Pancreas (tissue), 10 donors: ENCODE measurements at regions not wholly inside any gene's neighbourhood (a gene's known extent, or its start where the extent isn't known, plus 50 kb on each side); places are given as distances from the start of the nearest gene placed in this dataset.

Experiments used
- ATAC-seq, 4 donors: fragments of 200-7000 bp; cut with Tn5 transposase; one replicate each; pipeline versions ENCODE4 v1.8.0 to v1.9.1; 2020; ENCODE audit warnings: mild to moderate bottlenecking in 4 of 4, moderate library complexity in 4 of 4
- DNase-seq, 6 donors: peaks; one replicate each; pipeline ENCODE4 v3.0.0-alpha.2; 2020
- FAIRE-seq: peaks from 2 replicates; lab custom pipeline; 2012; peaks lifted over from hg19 to GRCh38; lab: Jason Lieb, UNC
- H3K27ac ChIP-seq, 4 donors: fragments of 200-600 bp; sonication (generic); 1 replicate in 3 of 4; 2 replicates in 1 of 4; pipeline versions ENCODE4 v1.5.0 to v1.8.0; 2020
- H3K27me3 ChIP-seq, 4 donors: fragments of 200-600 bp; one replicate each; pipeline ENCODE4 v1.8.0; 2021
- H3K36me3 ChIP-seq, 3 donors: fragments of 200-600 bp; sonication (generic) in 1 of 3; one replicate each; pipeline versions ENCODE4 v1.5.0 to v1.8.0; 2020 to 2021
- H3K4me1 ChIP-seq, 3 donors: fragments of 200-600 bp; one replicate each; pipeline ENCODE4 v1.8.0; 2021
- H3K4me3 ChIP-seq, 4 donors: fragments of 200-600 bp; sonication (generic) in 2 of 4; one replicate each; pipeline versions ENCODE4 v1.5.0 to v1.8.0; 2020 to 2021
- H3K9me3 ChIP-seq, 4 donors: fragments of 200-600 bp; one replicate each; pipeline ENCODE4 v1.8.0; 2021
- WGBS, 2 donors: extraction: QIAGEN DNeasy Blood & Tissue Kit; methylation state at CpG; one replicate each; pipeline ENCODE4 v1.1.7; 2013; 5-methylcytosine and 5-hydroxymethylcytosine counted together
- intact Hi-C, 3 donors: fragments of 100-400 bp; cut with DNase I; formaldehyde crosslinking; loops; one replicate each; pipeline versions ENCODE4 v1.11.1 to v1.14.2; 2022
- TF ChIP-seq, protein P1 (sequence below), 4 donors: fragments of 200-600 bp; sonication (generic) in 3 of 4; IDR thresholded peaks; one replicate each; pipeline versions ENCODE4 v1.5.0 to v1.8.0; 2021; ENCODE audit warnings: antibody characterized with exemption in 4 of 4
- donor health status: healthy with polysubstance abuse.
- donor health status: DM: no; HTN: no; CAD: no; lungs with moderate emphysema.
- donor health status: DM: no; HTN: no; CAD: no.
- donor health status: control.
- donor health status: control.
- donor health status: Bipolar disorder and iron deficiency.
- donor health status: DM: yes; HTN: yes; CAD: no.
- donor health status: DM: no; HTN: no; CAD: no.
- donor health status: DM: no; HTN: no; CAD: no.
- donor health status: DM: yes; HTN: yes; CAD: no.

GRCh38 chr6:163830641-163831040 is 416.1 kb downstream of the QKI start:
- DNase-seq = no peak
- TF ChIP-seq, protein P1, sequence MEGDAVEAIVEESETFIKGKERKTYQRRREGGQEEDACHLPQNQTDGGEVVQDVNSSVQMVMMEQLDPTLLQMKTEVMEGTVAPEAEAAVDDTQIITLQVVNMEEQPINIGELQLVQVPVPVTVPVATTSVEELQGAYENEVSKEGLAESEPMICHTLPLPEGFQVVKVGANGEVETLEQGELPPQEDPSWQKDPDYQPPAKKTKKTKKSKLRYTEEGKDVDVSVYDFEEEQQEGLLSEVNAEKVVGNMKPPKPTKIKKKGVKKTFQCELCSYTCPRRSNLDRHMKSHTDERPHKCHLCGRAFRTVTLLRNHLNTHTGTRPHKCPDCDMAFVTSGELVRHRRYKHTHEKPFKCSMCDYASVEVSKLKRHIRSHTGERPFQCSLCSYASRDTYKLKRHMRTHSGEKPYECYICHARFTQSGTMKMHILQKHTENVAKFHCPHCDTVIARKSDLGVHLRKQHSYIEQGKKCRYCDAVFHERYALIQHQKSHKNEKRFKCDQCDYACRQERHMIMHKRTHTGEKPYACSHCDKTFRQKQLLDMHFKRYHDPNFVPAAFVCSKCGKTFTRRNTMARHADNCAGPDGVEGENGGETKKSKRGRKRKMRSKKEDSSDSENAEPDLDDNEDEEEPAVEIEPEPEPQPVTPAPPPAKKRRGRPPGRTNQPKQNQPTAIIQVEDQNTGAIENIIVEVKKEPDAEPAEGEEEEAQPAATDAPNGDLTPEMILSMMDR (IDR thresholded peaks at IDR 0.05) = no peak
- no peaks in the 10 kb centered on the region for H3K36me3 ChIP-seq
- FAIRE-seq = no peak
- intact Hi-C loops = no loop called here
- no peaks in the 10 kb centered on the region for H3K9me3 ChIP-seq
- no peak for ATAC-seq
- no peak overlapping the region for H3K4me3 ChIP-seq
- no peaks in the 10 kb centered on the region for H3K27me3 ChIP-seq
- 69 to 77% methylated on average over 4 of the region's 4 CpGs for WGBS, 2 donors
- H3K27ac ChIP-seq = no peak overlapping the region
- H3K4me1 ChIP-seq = no peaks in the 10 kb centered on the region

DNA sequence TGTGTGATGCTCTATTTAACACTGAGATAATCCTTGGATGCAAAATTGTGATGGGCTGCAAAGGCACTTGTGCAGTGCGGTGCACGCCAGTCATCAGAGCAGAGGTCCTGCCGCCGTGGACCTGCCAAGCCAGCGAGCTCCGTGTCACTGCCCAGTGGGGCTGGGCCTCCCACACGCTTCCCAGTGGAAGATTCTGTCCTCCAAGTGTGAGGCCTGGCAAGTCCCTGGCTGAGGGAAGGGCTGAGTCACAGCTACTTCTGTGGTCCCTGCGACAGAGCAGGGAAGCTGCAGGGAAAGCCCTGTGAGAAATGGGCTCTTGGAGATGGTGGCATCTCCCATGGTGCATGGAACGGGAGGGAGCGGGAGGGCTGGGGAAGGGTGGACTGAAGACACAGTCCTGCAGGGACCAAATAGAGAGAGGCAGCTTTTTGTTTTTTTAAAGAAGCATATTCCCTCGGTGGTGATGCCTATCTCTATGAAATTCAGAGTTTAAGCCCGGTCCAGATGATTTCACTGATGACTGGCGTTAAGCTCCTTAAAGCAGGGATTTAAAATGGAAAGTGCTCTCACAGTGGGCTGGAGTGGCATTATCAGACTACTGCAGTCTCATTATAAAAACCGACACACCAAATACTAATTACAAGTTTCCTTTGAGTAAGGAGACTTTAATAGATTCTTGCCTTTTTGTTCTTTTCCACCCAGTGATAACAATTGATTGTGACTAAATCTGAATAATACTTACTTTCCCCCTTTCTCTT is 413.7 kb downstream of the QKI start:
- H3K27me3 ChIP-seq = no peaks in the 10 kb centered on the region
- no peak overlapping the region for H3K4me3 ChIP-seq
- H3K27ac ChIP-seq = no peak overlapping the region
- intact Hi-C loops = no loop called here
- TF ChIP-seq, protein P1 (IDR thresholded peaks at IDR 0.05) = no peak
- FAIRE-seq (no peak), ATAC-seq (no peak), DNase-seq (no peak)
- no peaks in the 10 kb centered on the region for H3K36me3 ChIP-seq
- no peaks in the 10 kb centered on the region for H3K9me3 ChIP-seq
- H3K4me1 ChIP-seq = no peaks in the 10 kb centered on the region
- WGBS, 2 donors = 67 to 74% methylated on average over 14 of the region's 14 CpGs

DNA sequence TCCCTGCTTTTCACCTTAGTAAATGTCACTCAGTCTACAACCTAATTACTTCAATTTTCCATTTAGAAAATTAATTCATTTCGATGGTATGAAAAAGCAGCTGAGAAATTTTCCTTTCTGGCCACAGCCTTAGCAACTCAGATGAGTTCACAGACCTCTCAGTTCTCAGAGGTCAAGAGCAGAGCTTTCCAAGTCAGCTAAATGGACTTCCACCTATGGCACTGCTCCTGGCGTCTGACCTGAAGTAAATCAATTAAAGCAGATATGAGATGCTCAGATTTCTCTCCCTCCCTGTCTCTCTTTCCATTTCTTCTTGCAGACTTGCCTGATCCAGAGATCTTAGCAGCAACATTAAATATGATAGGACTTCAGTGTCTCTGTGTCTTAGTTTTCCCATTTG is 412.6 kb downstream of the QKI start:
- FAIRE-seq (no peak), ATAC-seq (no peak), DNase-seq (no peak)
- Histone ChIP-seq H3K4me3 (no peak overlapping the region), H3K27me3 (no peaks in the 10 kb centered on the region), H3K27ac (no peak overlapping the region), H3K4me1 (no peaks in the 10 kb centered on the region), H3K9me3 (no peaks in the 10 kb centered on the region), H3K36me3 (no peaks in the 10 kb centered on the region)
- 23 to 29% methylated on average over 2 of the region's 2 CpGs for WGBS, 2 donors
- TF ChIP-seq, protein P1 (IDR thresholded peaks at IDR 0.05) = no peak
- intact Hi-C loops = no loop called here

- WGBS, 2 donors = 75 to 81% methylated on average over 8 of the region's 8 CpGs
- Histone ChIP-seq H3K36me3 (no peaks in the 10 kb centered on the region), H3K9me3 (no peaks in the 10 kb centered on the region), H3K4me1 (no peaks in the 10 kb centered on the region), H3K4me3 (no peak overlapping the region), H3K27ac (no peak overlapping the region), H3K27me3 (no peaks in the 10 kb centered on the region)
- intact Hi-C loops = no loop called here
- TF ChIP-seq, protein P1 (IDR thresholded peaks at IDR 0.05) = no peak
- DNase-seq (no peak), ATAC-seq (no peak), FAIRE-seq (no peak)
Observed at GRCh38 chr6:163826629-163827028, 412.1 kb downstream of the QKI start.

DNA sequence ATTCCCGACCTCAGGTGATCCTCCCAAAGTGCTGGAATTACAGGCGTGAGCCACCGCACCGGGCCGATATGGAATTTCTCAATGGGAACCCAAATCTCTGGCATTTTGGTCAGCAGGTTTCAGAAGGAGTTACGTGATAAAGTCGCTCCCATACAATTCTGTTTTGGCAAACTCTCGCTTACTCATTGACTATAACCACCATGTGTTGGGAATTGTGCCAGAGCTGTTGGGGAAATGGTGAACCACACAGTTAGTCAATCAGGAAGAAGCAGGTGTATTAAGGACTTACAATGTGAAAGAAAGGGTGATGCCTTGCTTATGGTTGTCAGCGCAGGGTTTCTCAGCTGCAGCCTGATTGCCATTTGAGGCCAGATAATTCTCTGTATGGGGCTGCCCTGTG is 410.5 kb downstream of the QKI start:
- 75 to 83% methylated on average over 9 of the region's 9 CpGs for WGBS, 2 donors
- Histone ChIP-seq H3K4me3 (no peak overlapping the region), H3K27ac (no peak overlapping the region), H3K27me3 (no peaks in the 10 kb centered on the region), H3K36me3 (no peaks in the 10 kb centered on the region), H3K9me3 (no peaks in the 10 kb centered on the region), H3K4me1 (no peaks in the 10 kb centered on the region)
- no peak for DNase-seq
- ATAC-seq = no peak
- FAIRE-seq = no peak
- intact Hi-C loops = no loop called here
- TF ChIP-seq, protein P1 (IDR thresholded peaks at IDR 0.05) = no peak
